Upper lobe of right lung (tissue), 1 donor: ENCODE measurements at regions not wholly inside any gene's neighbourhood (a gene's known extent, or its start where the extent isn't known, plus 50 kb on each side); places are given as distances from the start of the nearest gene placed in this dataset.
A peak's percentile ranks its signal among the peaks of the same experiment; 100 is the strongest.

ENCODE experiments used
- ATAC-seq: fragments of 200-7000 bp; cut with Tn5 transposase; one replicate; pipeline ENCODE4 v1.9.1; 2020; ENCODE audit warnings: mild to moderate bottlenecking, moderate library complexity
- DNase-seq: peaks from one replicate; pipeline ENCODE4 v3.0.0-alpha.2; 2020
- H3K27ac ChIP-seq: fragments of 200-600 bp; one replicate; pipeline ENCODE4 v1.8.0; 2022
- H3K27me3 ChIP-seq: fragments of 200-600 bp; one replicate; pipeline ENCODE4 v1.8.0; 2022; ENCODE audit warnings: mild to moderate bottlenecking
- H3K36me3 ChIP-seq: fragments of 200-600 bp; one replicate; pipeline ENCODE4 v1.8.0; 2022
- H3K4me1 ChIP-seq: fragments of 200-600 bp; one replicate; pipeline ENCODE4 v1.8.0; 2022
- H3K4me3 ChIP-seq: fragments of 200-600 bp; one replicate; pipeline ENCODE4 v1.8.0; 2022; ENCODE audit warnings: mild to moderate bottlenecking
- H3K9me3 ChIP-seq: fragments of 200-600 bp; one replicate; pipeline ENCODE4 v1.8.0; 2022
- intact Hi-C: fragments of 100-400 bp; cut with DNase I; formaldehyde crosslinking; loops from one replicate; pipeline ENCODE4 v1.11.0; 2022
- TF ChIP-seq, protein P1 (sequence below): fragments of 200-600 bp; IDR thresholded peaks from one replicate; pipeline ENCODE4 v1.8.0; 2022; ENCODE audit warnings: antibody characterized with exemption
- donor health status: DM: no; HTN: yes; CAD: no; lungs with severe emphysema.

DNA sequence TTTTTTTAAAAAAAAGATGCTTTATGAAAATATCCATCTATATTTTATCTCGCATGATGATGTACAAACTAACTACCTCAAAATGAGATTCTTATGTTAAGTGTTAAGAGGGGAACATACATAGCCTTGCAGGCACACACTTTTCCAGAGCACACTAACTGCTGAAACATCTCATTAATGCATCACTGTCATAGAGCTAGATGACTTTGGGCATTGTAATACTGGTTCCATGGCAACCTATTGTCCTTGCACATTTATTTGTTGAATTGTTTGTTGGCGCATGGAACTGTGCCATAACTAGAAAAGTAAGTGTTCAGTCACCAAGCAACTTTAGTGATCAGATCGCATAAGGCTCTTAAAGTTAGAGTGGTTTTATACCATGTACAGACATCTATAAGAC lies 348.3 kb downstream of the GALC start:
- Histone ChIP-seq H3K4me1 (no peaks in the 10 kb centered on the region), H3K9me3 (no peaks in the 10 kb centered on the region), H3K4me3 (no peak overlapping the region), H3K27ac (no peak overlapping the region), H3K27me3 (no peaks in the 10 kb centered on the region), H3K36me3 (no peaks in the 10 kb centered on the region)
- TF ChIP-seq, protein P1, sequence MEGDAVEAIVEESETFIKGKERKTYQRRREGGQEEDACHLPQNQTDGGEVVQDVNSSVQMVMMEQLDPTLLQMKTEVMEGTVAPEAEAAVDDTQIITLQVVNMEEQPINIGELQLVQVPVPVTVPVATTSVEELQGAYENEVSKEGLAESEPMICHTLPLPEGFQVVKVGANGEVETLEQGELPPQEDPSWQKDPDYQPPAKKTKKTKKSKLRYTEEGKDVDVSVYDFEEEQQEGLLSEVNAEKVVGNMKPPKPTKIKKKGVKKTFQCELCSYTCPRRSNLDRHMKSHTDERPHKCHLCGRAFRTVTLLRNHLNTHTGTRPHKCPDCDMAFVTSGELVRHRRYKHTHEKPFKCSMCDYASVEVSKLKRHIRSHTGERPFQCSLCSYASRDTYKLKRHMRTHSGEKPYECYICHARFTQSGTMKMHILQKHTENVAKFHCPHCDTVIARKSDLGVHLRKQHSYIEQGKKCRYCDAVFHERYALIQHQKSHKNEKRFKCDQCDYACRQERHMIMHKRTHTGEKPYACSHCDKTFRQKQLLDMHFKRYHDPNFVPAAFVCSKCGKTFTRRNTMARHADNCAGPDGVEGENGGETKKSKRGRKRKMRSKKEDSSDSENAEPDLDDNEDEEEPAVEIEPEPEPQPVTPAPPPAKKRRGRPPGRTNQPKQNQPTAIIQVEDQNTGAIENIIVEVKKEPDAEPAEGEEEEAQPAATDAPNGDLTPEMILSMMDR = no peak
- no peak for DNase-seq
- intact Hi-C loops = no loop called here
- ATAC-seq = no peak

DNA sequence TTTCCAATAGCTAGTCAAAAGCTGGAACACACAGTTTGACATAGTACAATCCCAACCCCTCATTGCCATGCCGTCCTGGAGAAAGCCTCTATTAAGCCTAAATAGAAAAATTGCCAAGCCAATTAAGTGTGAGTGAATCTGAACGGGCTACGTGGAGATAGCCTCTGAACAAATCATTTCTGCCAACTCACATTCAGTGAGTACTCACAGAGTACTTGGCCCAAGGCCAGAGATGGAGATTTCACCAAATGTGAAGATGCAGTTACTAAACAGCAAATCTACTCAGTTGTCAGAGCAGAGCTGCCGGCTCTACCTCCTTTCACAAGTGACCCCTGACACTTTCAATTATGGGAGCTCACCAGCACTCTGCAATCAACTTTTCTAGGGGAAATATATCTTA lies 350.0 kb downstream of the GALC start:
- ATAC-seq = no peak

DNA sequence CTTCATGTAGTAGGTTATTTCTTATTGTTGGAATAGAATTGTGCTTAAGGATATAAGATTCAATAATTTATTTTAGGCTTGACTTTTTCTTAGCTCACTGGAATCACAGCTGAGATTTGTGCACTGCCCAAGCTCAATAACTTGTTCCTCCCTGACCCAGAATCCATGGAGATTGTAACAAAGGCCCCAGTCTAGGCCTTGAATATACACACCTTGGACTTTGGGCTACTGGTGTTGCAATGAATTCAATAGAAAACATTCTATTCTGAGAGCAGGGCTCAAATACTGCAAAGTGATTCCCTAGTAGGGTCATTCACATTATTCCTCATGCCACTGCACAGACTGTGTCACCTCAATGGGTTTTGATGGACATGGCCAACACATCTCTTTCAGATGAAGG lies 352.4 kb downstream of the GALC start:
- no peaks in the 10 kb centered on the region for H3K36me3 ChIP-seq
- H3K27me3 ChIP-seq = no peaks in the 10 kb centered on the region
- H3K27ac ChIP-seq = no peak overlapping the region
- TF ChIP-seq, protein P1 = no peak
- intact Hi-C loops = no loop called here
- H3K9me3 ChIP-seq = no peaks in the 10 kb centered on the region
- no peak overlapping the region for H3K4me3 ChIP-seq
- no peaks in the 10 kb centered on the region for H3K4me1 ChIP-seq
- DNase-seq (no peak), ATAC-seq (no peak)

More for the DNA sequence above, 350.0 kb downstream of the GALC start:
- Histone ChIP-seq H3K4me3 (no peak overlapping the region), H3K27ac (no peak overlapping the region), H3K9me3 (no peaks in the 10 kb centered on the region), H3K27me3 (no peaks in the 10 kb centered on the region), H3K4me1 (no peaks in the 10 kb centered on the region), H3K36me3 (no peaks in the 10 kb centered on the region)
- TF ChIP-seq, protein P1 = no peak
- intact Hi-C loops = no loop called here
- no peak for DNase-seq

GRCh38 chr14:87638196-87638595 lies 354.8 kb downstream of the GALC start:
- intact Hi-C loops = no loop called here
- ATAC-seq (peak; percentile 50), DNase-seq (no peak)
- H3K9me3 ChIP-seq = no peaks in the 10 kb centered on the region
- no peak overlapping the region for H3K27ac ChIP-seq
- no peak overlapping the region for H3K4me3 ChIP-seq
- no peaks in the 10 kb centered on the region for H3K27me3 ChIP-seq
- TF ChIP-seq, protein P1 = no peak
- H3K36me3 ChIP-seq = no peaks in the 10 kb centered on the region
- H3K4me1 ChIP-seq = no peaks in the 10 kb centered on the region

DNA sequence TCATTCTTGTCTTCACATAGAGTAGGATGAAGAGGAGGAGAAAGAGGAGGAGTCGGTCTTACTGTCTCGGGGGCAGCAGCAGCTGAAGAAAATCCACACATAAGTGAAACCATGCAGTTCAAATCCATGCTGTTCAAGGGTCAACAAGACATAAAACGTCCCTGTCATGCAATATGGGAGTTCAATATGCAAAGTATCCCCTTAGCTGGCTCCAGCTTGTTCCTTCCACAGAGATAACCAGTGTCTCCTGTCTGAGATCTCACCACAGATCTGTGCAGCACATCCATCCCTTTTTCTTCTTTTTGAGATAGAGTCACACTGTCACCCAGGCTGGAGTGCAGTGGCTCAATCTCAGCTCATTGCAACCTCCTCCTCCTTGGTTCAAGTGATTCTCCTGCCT lies 357.5 kb downstream of the GALC start:
- intact Hi-C loops = no loop called here
- Histone ChIP-seq H3K27ac (no peak overlapping the region), H3K9me3 (no peaks in the 10 kb centered on the region), H3K36me3 (no peaks in the 10 kb centered on the region), H3K4me1 (no peaks in the 10 kb centered on the region), H3K27me3 (no peaks in the 10 kb centered on the region), H3K4me3 (no peak overlapping the region)
- TF ChIP-seq, protein P1 = no peak
- DNase-seq (no peak), ATAC-seq (no peak)

DNA sequence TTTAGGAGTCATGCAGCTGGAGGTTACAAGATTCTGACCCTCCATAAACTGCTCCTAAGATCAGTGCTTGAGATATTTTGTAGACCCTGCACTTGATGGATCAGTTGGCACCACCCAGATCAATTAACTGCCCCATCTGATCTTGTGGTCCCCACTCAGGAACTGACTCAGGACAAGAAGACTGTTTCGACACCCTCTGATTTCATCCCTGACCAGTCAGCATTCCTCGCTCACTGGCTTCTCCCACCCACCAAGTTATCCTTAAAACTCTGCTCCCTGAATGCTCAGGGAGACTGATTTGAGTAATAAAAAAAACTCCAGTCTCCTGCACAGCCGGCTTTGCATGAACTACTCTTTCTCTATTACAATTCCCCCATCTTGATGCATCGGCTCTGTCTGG lies 360.2 kb downstream of the GALC start:
- no peaks in the 10 kb centered on the region for H3K36me3 ChIP-seq
- H3K27ac ChIP-seq = no peak overlapping the region
- intact Hi-C loops = no loop called here
- H3K27me3 ChIP-seq = no peaks in the 10 kb centered on the region
- ATAC-seq = no peak
- TF ChIP-seq, protein P1 = no peak
- no peak overlapping the region for H3K4me3 ChIP-seq
- H3K9me3 ChIP-seq = no peaks in the 10 kb centered on the region
- H3K4me1 ChIP-seq = no peaks in the 10 kb centered on the region
- no peak for DNase-seq
